Large intestine (tissue), 3 donors: ENCODE measurements at regions not wholly inside any gene's neighbourhood (a gene's known extent, or its start where the extent isn't known, plus 50 kb on each side); places are given as distances from the start of the nearest gene placed in this dataset.
"Not testable (repeated sequence)": the region's sequence is repeated elsewhere in the genome, so short reads cannot be mapped to it uniquely, and the experiment has no call there.

Experiments used
- DNase-seq, 2 donors: peaks; one replicate each; pipeline versions ENCODE4 v3.0.0 to v3.0.0-alpha.2; 2013
- H3K27ac ChIP-seq: one replicate; pipeline ENCODE4 v1.5.1; 2013; ENCODE audit warnings: low read length
- H3K27me3 ChIP-seq: 2 replicates; pipeline ENCODE4 v1.6.1; 2013; ENCODE audit warnings: low read length; ENCODE audit not compliant: control insufficient read depth, insufficient read depth
- H3K36me3 ChIP-seq: 2 replicates; pipeline ENCODE4 v1.6.1; 2013; ENCODE audit warnings: low read length; ENCODE audit not compliant: control insufficient read depth, insufficient read depth
- H3K4me1 ChIP-seq: one replicate; pipeline ENCODE4 v1.6.1; 2013; ENCODE audit warnings: low read length; ENCODE audit not compliant: control insufficient read depth, insufficient read depth
- H3K4me3 ChIP-seq: one replicate; pipeline ENCODE4 v1.5.1; 2013; ENCODE audit warnings: low read length
- H3K9me3 ChIP-seq: one replicate; pipeline ENCODE4 v1.6.1; 2013; ENCODE audit warnings: mild to moderate bottlenecking, low read depth, low read length, moderate library complexity; ENCODE audit not compliant: control insufficient read depth
- WGBS: methylation state at CpG from one replicate; pipeline ENCODE4 v1.1.5; 2013; ENCODE audit warnings: low lambda C conversion rate; ENCODE audit not compliant: insufficient coverage; 5-methylcytosine and 5-hydroxymethylcytosine counted together

- H3K9me3 ChIP-seq = no peaks in the 10 kb centered on the region
- 67% methylated on average over 2 of the region's 3 CpGs for WGBS
- H3K27me3 ChIP-seq = no peaks in the 10 kb centered on the region
- H3K4me1 ChIP-seq = no peaks in the 10 kb centered on the region
- no peak overlapping the region for H3K4me3 ChIP-seq
- no peak for DNase-seq
- H3K36me3 ChIP-seq = no peaks in the 10 kb centered on the region
- H3K27ac ChIP-seq = no peak overlapping the region
Observed at GRCh38 chr5:23412515-23412914, 94.9 kb upstream of the PRDM9 start.

- Histone ChIP-seq H3K27ac (no peak overlapping the region), H3K9me3 (no peaks in the 10 kb centered on the region), H3K27me3 (no peaks in the 10 kb centered on the region), H3K36me3 (no peaks in the 10 kb centered on the region), H3K4me1 (no peaks in the 10 kb centered on the region), H3K4me3 (no peak overlapping the region)
- WGBS = no CpG with 5 or more reads among the region's 2 CpGs
- no peak for DNase-seq
Observed at GRCh38 chr5:23411994-23412393, 95.4 kb upstream of the PRDM9 start.

GRCh38 chr5:23411200-23411599 is 96.2 kb upstream of the PRDM9 start:
- H3K4me1 ChIP-seq = no peaks in the 10 kb centered on the region
- H3K27me3 ChIP-seq = no peaks in the 10 kb centered on the region
- no peaks in the 10 kb centered on the region for H3K36me3 ChIP-seq
- no CpG with 5 or more reads among the region's 17 CpGs for WGBS
- DNase-seq = no peak
- H3K27ac ChIP-seq = no peak overlapping the region
- no peaks in the 10 kb centered on the region for H3K9me3 ChIP-seq
- H3K4me3 ChIP-seq = no peak overlapping the region

- no CpG with 5 or more reads among the region's 5 CpGs for WGBS
- not testable (repeated sequence) for H3K9me3 ChIP-seq, DNase-seq, H3K4me3 ChIP-seq, H3K36me3 ChIP-seq, H3K27ac ChIP-seq, H3K27me3 ChIP-seq, H3K4me1 ChIP-seq
Observed at GRCh38 chr5:23410775-23411174, 96.6 kb upstream of the PRDM9 start.

GRCh38 chr5:23405316-23406068 is 101.9 kb upstream of the PRDM9 start:
- Histone ChIP-seq H3K9me3 (no peaks in the 10 kb centered on the region), H3K27ac (no peak overlapping the region), H3K4me3 (no peak overlapping the region), H3K36me3 (no peaks in the 10 kb centered on the region), H3K4me1 (no peaks in the 10 kb centered on the region), H3K27me3 (no peaks in the 10 kb centered on the region)
- DNase-seq = no peak
- 100% methylated on average over 1 of the region's 3 CpGs for WGBS

GRCh38 chr5:23402585-23402984 is 104.8 kb upstream of the PRDM9 start:
- no peak for DNase-seq
- Histone ChIP-seq H3K4me3 (no peak overlapping the region), H3K27me3 (no peaks in the 10 kb centered on the region), H3K9me3 (peaks cover 1% of the 10 kb centered on the region), H3K36me3 (no peaks in the 10 kb centered on the region), H3K27ac (no peak overlapping the region), H3K4me1 (no peaks in the 10 kb centered on the region)
- WGBS = no CpG with 5 or more reads among the region's 3 CpGs

GRCh38 chr5:23400951-23401350 is 106.5 kb upstream of the PRDM9 start:
- H3K36me3 ChIP-seq = no peaks in the 10 kb centered on the region
- no peak overlapping the region for H3K4me3 ChIP-seq
- no peak overlapping the region for H3K27ac ChIP-seq
- no peaks in the 10 kb centered on the region for H3K4me1 ChIP-seq
- peaks cover 7% of the 10 kb centered on the region for H3K9me3 ChIP-seq
- 100% methylated on average over 2 of the region's 5 CpGs for WGBS
- H3K27me3 ChIP-seq = no peaks in the 10 kb centered on the region
- DNase-seq = no peak

- H3K36me3 ChIP-seq = no peaks in the 10 kb centered on the region
- H3K4me3 ChIP-seq = no peak overlapping the region
- H3K27me3 ChIP-seq = no peaks in the 10 kb centered on the region
- H3K9me3 ChIP-seq = peaks cover 7% of the 10 kb centered on the region
- H3K4me1 ChIP-seq = no peaks in the 10 kb centered on the region
- WGBS = 60% methylated on average over 1 of the region's 2 CpGs
- no peak for DNase-seq
- no peak overlapping the region for H3K27ac ChIP-seq
Observed at GRCh38 chr5:23396346-23396745, 111.1 kb upstream of the PRDM9 start.

- H3K27me3 ChIP-seq = no peaks in the 10 kb centered on the region
- H3K4me1 ChIP-seq = no peaks in the 10 kb centered on the region
- DNase-seq = peak; percentile 2 to 7
- H3K4me3 ChIP-seq = no peak overlapping the region
- WGBS = no CpG with 5 or more reads among the region's 4 CpGs
- no peaks in the 10 kb centered on the region for H3K9me3 ChIP-seq
- H3K36me3 ChIP-seq = no peaks in the 10 kb centered on the region
- H3K27ac ChIP-seq = no peak overlapping the region
Observed at GRCh38 chr5:23389291-23390101, 117.9 kb upstream of the PRDM9 start.

- no peak for DNase-seq
- Histone ChIP-seq H3K4me3 (no peak overlapping the region), H3K4me1 (no peaks in the 10 kb centered on the region), H3K27ac (no peak overlapping the region), H3K27me3 (no peaks in the 10 kb centered on the region), H3K36me3 (no peaks in the 10 kb centered on the region), H3K9me3 (no peaks in the 10 kb centered on the region)
- WGBS = no CpG with 5 or more reads among the region's 1 CpG
Observed at GRCh38 chr5:23385036-23385435, 122.4 kb upstream of the PRDM9 start.

- H3K36me3 ChIP-seq = no peaks in the 10 kb centered on the region
- no peak for DNase-seq
- H3K4me1 ChIP-seq = no peaks in the 10 kb centered on the region
- no peaks in the 10 kb centered on the region for H3K9me3 ChIP-seq
- H3K27ac ChIP-seq = no peak overlapping the region
- no peaks in the 10 kb centered on the region for H3K27me3 ChIP-seq
- no peak overlapping the region for H3K4me3 ChIP-seq
Observed at GRCh38 chr5:23372177-23372576, 135.2 kb upstream of the PRDM9 start.
